NCI-H82 (cell line): ENCODE measurements at regions not wholly inside any gene's neighbourhood (a gene's known extent, or its start where the extent isn't known, plus 50 kb on each side); places are given as distances from the start of the nearest gene placed in this dataset.
"Not testable (repeated sequence)": the region's sequence is repeated elsewhere in the genome, so short reads cannot be mapped to it uniquely, and the experiment has no call there.

Source experiments
- DNase-seq: peaks from one replicate; lab custom pipeline; 2025; lab: John Stamatoyannopoulos, UW

GRCh38 chr14:38053666-38054065 is 154.0 kb upstream of the SSTR1 start:
- no peak for DNase-seq

- peak; percentile 4 for DNase-seq
Observed at GRCh38 chr14:38056270-38056669, 151.4 kb upstream of the SSTR1 start.

- DNase-seq: not testable (repeated sequence)
Observed at GRCh38 chr14:38062223-38062622, 145.5 kb upstream of the SSTR1 start.

- DNase-seq: no peak
Observed at GRCh38 chr14:38063711-38064320, 143.9 kb upstream of the SSTR1 start.

GRCh38 chr14:38065106-38065762 is 142.5 kb upstream of the SSTR1 start:
- no peak for DNase-seq

- no peak for DNase-seq
Observed at GRCh38 chr14:38070061-38070588, 137.6 kb upstream of the SSTR1 start.

- DNase-seq: no peak
Observed at GRCh38 chr14:38073641-38074040, 134.1 kb upstream of the SSTR1 start.

GRCh38 chr14:38074081-38074480 is 133.6 kb upstream of the SSTR1 start:
- no peak for DNase-seq

- DNase-seq: no peak
Observed at GRCh38 chr14:38074754-38075153, 132.9 kb upstream of the SSTR1 start.

GRCh38 chr14:38078393-38078792 is 129.3 kb upstream of the SSTR1 start:
- DNase-seq: peak; percentile 6

GRCh38 chr14:38079268-38079667 is 128.4 kb upstream of the SSTR1 start:
- no peak for DNase-seq

GRCh38 chr14:38079886-38080285 is 127.8 kb upstream of the SSTR1 start:
- DNase-seq: no peak

GRCh38 chr14:38080696-38081095 is 127.0 kb upstream of the SSTR1 start:
- no peak for DNase-seq

GRCh38 chr14:38083039-38083438 is 124.7 kb upstream of the SSTR1 start:
- no peak for DNase-seq

GRCh38 chr14:38089123-38089522 is 118.6 kb upstream of the SSTR1 start:
- DNase-seq: no peak

GRCh38 chr14:38090506-38090905 is 117.2 kb upstream of the SSTR1 start:
- DNase-seq: no peak

- no peak for DNase-seq
Observed at GRCh38 chr14:38098074-38098836, 109.4 kb upstream of the SSTR1 start.

- no peak for DNase-seq
Observed at GRCh38 chr14:38101679-38102078, 106.0 kb upstream of the SSTR1 start.

GRCh38 chr14:38103542-38104225 is 104.0 kb upstream of the SSTR1 start:
- no peak for DNase-seq

- no peak for DNase-seq
Observed at GRCh38 chr14:38105106-38105702, 102.5 kb upstream of the SSTR1 start.

GRCh38 chr14:38107216-38107631 is 100.5 kb upstream of the SSTR1 start:
- DNase-seq: no peak

- DNase-seq: no peak
Observed at GRCh38 chr14:38108681-38109080, 99.0 kb upstream of the SSTR1 start.
